Mucosa of descending colon (tissue), 3 donors: ENCODE measurements at regions not wholly inside any gene's neighbourhood (a gene's known extent, or its start where the extent isn't known, plus 50 kb on each side); places are given as distances from the start of the nearest gene placed in this dataset.
A peak's percentile ranks its signal among the peaks of the same experiment; 100 is the strongest.
"Not testable (repeated sequence)": the region's sequence is repeated elsewhere in the genome, so short reads cannot be mapped to it uniquely, and the experiment has no call there.

Experiments
- ATAC-seq: fragments of 200-7000 bp; cut with Tn5 transposase; one replicate; pipeline ENCODE4 v1.9.1; 2020; ENCODE audit warnings: mild to moderate bottlenecking, moderate library complexity
- DNase-seq, 3 donors: peaks; one replicate each; pipeline ENCODE4 v3.0.0-alpha.2; 2020
- H3K36me3 ChIP-seq: fragments of 200-600 bp; one replicate; pipeline ENCODE4 v1.8.0; 2021; ENCODE audit warnings: low read depth, mild to moderate bottlenecking
- H3K4me1 ChIP-seq: fragments of 200-600 bp; one replicate; pipeline ENCODE4 v1.8.0; 2021; ENCODE audit warnings: low read depth, mild to moderate bottlenecking
- H3K4me3 ChIP-seq: fragments of 200-600 bp; one replicate; pipeline ENCODE4 v1.8.0; 2021; ENCODE audit warnings: mild to moderate bottlenecking
- H3K9me3 ChIP-seq: fragments of 200-600 bp; one replicate; pipeline ENCODE4 v1.8.0; 2021; ENCODE audit warnings: mild to moderate bottlenecking
- CTCF ChIP-seq: fragments of 200-600 bp; IDR thresholded peaks from one replicate; pipeline ENCODE4 v1.8.0; 2022; ENCODE audit warnings: antibody characterized with exemption, mild to moderate bottlenecking
- intact Hi-C, 2 donors: fragments of 100-400 bp; cut with DNase I in 1 of 2; cut with micrococcal nuclease in 1 of 2; formaldehyde crosslinking; loops; one replicate each; pipeline versions ENCODE4 v1.11.0 to v1.11.1; 2022; cut with DNase I, micrococcal nuclease
- donor health status: DM: no; HTN: no; CAD: no; lungs with moderate emphysema.
- donor health status: DM: no; HTN: no; CAD: no.
- donor health status: DM: no; HTN: yes; CAD: no.

GRCh38 chrX:115909017-115909416 lies 261.5 kb upstream of the AGTR2 start:
- Histone ChIP-seq H3K4me3 (no peak overlapping the region), H3K4me1 (no peaks in the 10 kb centered on the region), H3K9me3 (no peaks in the 10 kb centered on the region), H3K36me3 (no peaks in the 10 kb centered on the region)
- ATAC-seq (no peak), DNase-seq (no peak)
- intact Hi-C loops: no loop called here
- TF ChIP-seq CTCF: no peak

GRCh38 chrX:115911967-115912366 lies 258.6 kb upstream of the AGTR2 start:
- TF ChIP-seq CTCF: no peak
- H3K36me3 ChIP-seq: no peaks in the 10 kb centered on the region
- DNase-seq: no peak
- ATAC-seq: no peak
- H3K9me3 ChIP-seq: no peaks in the 10 kb centered on the region
- no peak overlapping the region for H3K4me3 ChIP-seq
- H3K4me1 ChIP-seq: no peaks in the 10 kb centered on the region
- intact Hi-C loops: no loop called here

- Histone ChIP-seq H3K9me3 (no peaks in the 10 kb centered on the region), H3K4me1 (no peaks in the 10 kb centered on the region), H3K4me3 (no peak overlapping the region), H3K36me3 (no peaks in the 10 kb centered on the region)
- ATAC-seq: peak; percentile 38
- TF ChIP-seq CTCF: no peak
- peak in 1 of 3 donors; percentile 3 for DNase-seq
- intact Hi-C loops: no loop called here
Observed at GRCh38 chrX:115912372-115912897, 258.1 kb upstream of the AGTR2 start.

- H3K4me3 ChIP-seq: no peak overlapping the region
- intact Hi-C loops: no loop called here
- ATAC-seq: no peak
- H3K9me3 ChIP-seq: no peaks in the 10 kb centered on the region
- no peaks in the 10 kb centered on the region for H3K36me3 ChIP-seq
- H3K4me1 ChIP-seq: no peaks in the 10 kb centered on the region
- DNase-seq: no peak
- TF ChIP-seq CTCF: no peak
Observed at GRCh38 chrX:115913575-115913974, 257.0 kb upstream of the AGTR2 start.

- H3K36me3 ChIP-seq, H3K4me1 ChIP-seq, H3K9me3 ChIP-seq, DNase-seq, H3K4me3 ChIP-seq, ATAC-seq, intact Hi-C loops: not testable (repeated sequence)
Observed at GRCh38 chrX:115915625-115916024, 254.9 kb upstream of the AGTR2 start.

GRCh38 chrX:115929480-115929879 lies 241.1 kb upstream of the AGTR2 start:
- Histone ChIP-seq H3K36me3 (no peaks in the 10 kb centered on the region), H3K4me1 (no peaks in the 10 kb centered on the region), H3K9me3 (no peaks in the 10 kb centered on the region), H3K4me3 (no peak overlapping the region)
- ATAC-seq (no peak), DNase-seq (no peak)
- no peak for TF ChIP-seq CTCF
- intact Hi-C loops: no loop called here
